ENCODE measurements at regions not wholly inside any gene's neighbourhood (a gene's known extent, or its start where the extent isn't known, plus 50 kb on each side); places are given as distances from the start of the nearest gene placed in this dataset.

- TF ChIP-seq POLR2A (IDR thresholded peaks at IDR 0.05; ENCODE audit: low read length) (no peak), GATA1 (IDR thresholded peaks at IDR 0.05; ENCODE audit: low read depth, low read length) (no peak)
Observed at GRCh38 chr20:4439461-4439860, 190.4 kb upstream of the ADRA1D start.

All from erythroblast (primary cell).